PC-9 (cell line): ENCODE measurements at regions not wholly inside any gene's neighbourhood (a gene's known extent, or its start where the extent isn't known, plus 50 kb on each side); places are given as distances from the start of the nearest gene placed in this dataset.

Source experiments
- BruUV-seq: library from RNA; stranded (reverse); fragments of 400-500 nt; replicated peaks from 2 replicates; lab custom pipeline; 2021; lab: Mats Ljungman, UMichigan
- CTCF ChIA-PET: fragments of 300-600 bp; sonication (Branson Sonifier 250); formaldehyde crosslinking; loops from one replicate; lab custom pipeline; 2022; ENCODE audit warnings: antibody characterized with exemption; lab: Charles Lee
- POLR2A ChIA-PET: fragments of 300-600 bp; sonication (Branson Sonifier 250); formaldehyde crosslinking; loops from one replicate; lab custom pipeline; 2022; ENCODE audit warnings: antibody characterized with exemption; ENCODE audit not compliant: unreplicated experiment; lab: Charles Lee
- DNase-seq, 2 experiments: peaks; one replicate each; pipeline versions ENCODE4 v3.0.0 to v3.0.0-alpha.2; 2015 to 2022; ENCODE audit warnings: mixed read lengths in 1 of 2
- H2AFZ ChIP-seq: fragments of 200-600 bp; sonication (generic); 2 replicates; pipeline ENCODE4 v1.8.1; 2017; ENCODE audit warnings: antibody characterized with exemption
- H3F3A ChIP-seq: fragments of 200-600 bp; sonication (generic); 2 replicates; pipeline ENCODE4 v1.8.1; 2017; ENCODE audit warnings: antibody characterized with exemption, mild to moderate bottlenecking, low read depth; ENCODE audit not compliant: insufficient read depth
- H3K27ac ChIP-seq: fragments of 200-600 bp; sonication (generic); 2 replicates; pipeline ENCODE4 v1.6.1; 2016; ENCODE audit warnings: mixed run types
- H3K27me3 ChIP-seq: fragments of 200-600 bp; sonication (generic); 2 replicates; pipeline ENCODE4 v1.6.1; 2016; ENCODE audit warnings: low read depth, mixed run types; ENCODE audit not compliant: insufficient read depth
- H3K36me3 ChIP-seq: fragments of 200-600 bp; sonication (generic); 2 replicates; pipeline ENCODE4 v1.6.1; 2016; ENCODE audit warnings: low read depth, mixed run types
- H3K4me1 ChIP-seq: fragments of 200-600 bp; sonication (generic); replicated peaks from 2 replicates; pipeline ENCODE4 v1.6.1; 2016; ENCODE audit warnings: mixed run types; ENCODE audit not compliant: insufficient read depth
- H3K4me2 ChIP-seq: fragments of 200-600 bp; sonication (generic); 2 replicates; pipeline ENCODE4 v1.6.1; 2017; ENCODE audit warnings: mixed run types
- H3K4me3 ChIP-seq: fragments of 200-600 bp; sonication (generic); 2 replicates; pipeline ENCODE4 v1.6.1; 2016; ENCODE audit warnings: mixed run types
- H3K79me2 ChIP-seq: fragments of 200-600 bp; sonication (generic); 2 replicates; pipeline ENCODE4 v1.6.1; 2017; ENCODE audit warnings: low read depth, mixed run types
- H3K9me2 ChIP-seq: fragments of 200-600 bp; sonication (generic); 2 replicates; pipeline ENCODE4 v1.8.1; 2017; ENCODE audit warnings: mild to moderate bottlenecking; ENCODE audit not compliant: insufficient read depth
- H3K9me3 ChIP-seq: fragments of 200-600 bp; sonication (generic); 2 replicates; pipeline ENCODE4 v1.8.1; 2016; ENCODE audit warnings: low read depth; ENCODE audit not compliant: insufficient read depth
- H4K20me1 ChIP-seq: fragments of 200-600 bp; sonication (generic); 2 replicates; pipeline ENCODE4 v1.8.1; 2017; ENCODE audit not compliant: insufficient read depth
- EZH2 ChIP-seq: fragments of 200-600 bp; sonication (generic); IDR thresholded peaks from 2 replicates; pipeline ENCODE4 v1.8.0; 2017; ENCODE audit warnings: antibody characterized with exemption, low read depth
- intact Hi-C: fragments of 100-400 bp; cut with micrococcal nuclease; formaldehyde crosslinking; loops from one replicate; pipeline ENCODE4 v1.10.0; 2022; ENCODE audit not compliant: unreplicated experiment
- TF ChIP-seq, protein P1 (sequence below): fragments of 200-600 bp; sonication (generic); conservative IDR thresholded peaks from 2 replicates; pipeline ENCODE4 v1.6.1; 2017; ENCODE audit warnings: mixed run types, antibody characterized with exemption, mild to moderate bottlenecking, moderate library complexity

DNA sequence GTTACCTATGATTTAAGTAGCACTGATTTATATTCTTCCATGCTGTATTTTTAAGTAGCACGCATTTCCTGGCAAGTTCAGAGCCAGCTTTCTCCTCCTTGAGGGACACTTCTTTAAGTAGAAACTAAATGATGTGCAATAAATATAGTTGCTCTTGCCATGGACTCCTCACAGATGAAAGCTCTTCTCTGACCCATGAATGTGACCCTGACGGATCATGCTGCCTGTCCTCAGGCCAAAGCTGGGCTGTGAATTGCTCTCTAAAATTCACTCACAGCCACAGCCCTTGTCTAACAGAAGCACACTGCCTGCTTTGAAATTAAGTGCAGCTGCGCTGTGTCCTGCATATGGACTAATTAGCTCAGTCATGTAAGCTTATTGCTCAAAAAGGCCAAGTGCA, 438.8 kb downstream of the PMP22 start:
- Histone ChIP-seq H3K27ac (no peak overlapping the region), H3K27me3 (no peaks in the 10 kb centered on the region), H3K9me2 (no peaks in the 10 kb centered on the region), H3K4me1 (no peaks in the 10 kb centered on the region), H3K9me3 (no peaks in the 10 kb centered on the region), H4K20me1 (no peaks in the 10 kb centered on the region), H3F3A (no peaks in the 10 kb centered on the region), H3K4me3 (no peak overlapping the region), H2AFZ (no peak overlapping the region), H3K79me2 (no peaks in the 10 kb centered on the region), H3K4me2 (no peak overlapping the region), H3K36me3 (no peaks in the 10 kb centered on the region)
- intact Hi-C loops, result no loop called here
- no peak for DNase-seq
- ChIA-PET CTCF (no interaction called here), POLR2A (no interaction called here)
- BruUV-seq, result no TSS peak
- no peak for TF ChIP-seq EZH2
- TF ChIP-seq, protein P1, sequence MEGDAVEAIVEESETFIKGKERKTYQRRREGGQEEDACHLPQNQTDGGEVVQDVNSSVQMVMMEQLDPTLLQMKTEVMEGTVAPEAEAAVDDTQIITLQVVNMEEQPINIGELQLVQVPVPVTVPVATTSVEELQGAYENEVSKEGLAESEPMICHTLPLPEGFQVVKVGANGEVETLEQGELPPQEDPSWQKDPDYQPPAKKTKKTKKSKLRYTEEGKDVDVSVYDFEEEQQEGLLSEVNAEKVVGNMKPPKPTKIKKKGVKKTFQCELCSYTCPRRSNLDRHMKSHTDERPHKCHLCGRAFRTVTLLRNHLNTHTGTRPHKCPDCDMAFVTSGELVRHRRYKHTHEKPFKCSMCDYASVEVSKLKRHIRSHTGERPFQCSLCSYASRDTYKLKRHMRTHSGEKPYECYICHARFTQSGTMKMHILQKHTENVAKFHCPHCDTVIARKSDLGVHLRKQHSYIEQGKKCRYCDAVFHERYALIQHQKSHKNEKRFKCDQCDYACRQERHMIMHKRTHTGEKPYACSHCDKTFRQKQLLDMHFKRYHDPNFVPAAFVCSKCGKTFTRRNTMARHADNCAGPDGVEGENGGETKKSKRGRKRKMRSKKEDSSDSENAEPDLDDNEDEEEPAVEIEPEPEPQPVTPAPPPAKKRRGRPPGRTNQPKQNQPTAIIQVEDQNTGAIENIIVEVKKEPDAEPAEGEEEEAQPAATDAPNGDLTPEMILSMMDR, result no peak

DNA sequence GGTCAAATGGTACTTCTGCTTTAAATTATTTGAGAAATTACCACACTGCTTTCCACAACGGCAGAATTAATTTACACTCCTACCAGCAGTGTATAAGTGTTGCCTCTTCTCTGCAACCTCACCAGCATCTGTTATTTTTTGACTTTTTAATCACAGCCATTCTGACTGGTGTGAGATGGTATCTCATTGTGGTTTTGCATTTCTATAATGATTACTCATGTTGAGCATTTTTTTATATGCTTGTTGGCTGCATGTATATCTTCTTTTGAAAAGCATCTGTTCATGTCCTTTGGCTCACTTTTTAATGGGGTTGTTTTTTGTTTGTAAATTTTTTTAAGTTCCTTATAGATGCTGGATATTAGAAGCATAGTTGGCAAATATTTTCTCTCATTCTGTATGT, 446.7 kb downstream of the PMP22 start:
- no peak for TF ChIP-seq EZH2
- TF ChIP-seq, protein P1, result no peak
- no peak for DNase-seq
- Histone ChIP-seq H3K4me2 (no peak overlapping the region), H3K9me2 (no peaks in the 10 kb centered on the region), H3K27ac (no peak overlapping the region), H3K9me3 (no peaks in the 10 kb centered on the region), H3F3A (no peaks in the 10 kb centered on the region), H3K4me1 (no peaks in the 10 kb centered on the region), H2AFZ (no peak overlapping the region), H4K20me1 (no peaks in the 10 kb centered on the region), H3K79me2 (no peaks in the 10 kb centered on the region), H3K36me3 (no peaks in the 10 kb centered on the region), H3K27me3 (no peaks in the 10 kb centered on the region), H3K4me3 (no peak overlapping the region)
- intact Hi-C loops, result no loop called here
- ChIA-PET POLR2A (no interaction called here), CTCF (no interaction called here)
- BruUV-seq, result no TSS peak

DNA sequence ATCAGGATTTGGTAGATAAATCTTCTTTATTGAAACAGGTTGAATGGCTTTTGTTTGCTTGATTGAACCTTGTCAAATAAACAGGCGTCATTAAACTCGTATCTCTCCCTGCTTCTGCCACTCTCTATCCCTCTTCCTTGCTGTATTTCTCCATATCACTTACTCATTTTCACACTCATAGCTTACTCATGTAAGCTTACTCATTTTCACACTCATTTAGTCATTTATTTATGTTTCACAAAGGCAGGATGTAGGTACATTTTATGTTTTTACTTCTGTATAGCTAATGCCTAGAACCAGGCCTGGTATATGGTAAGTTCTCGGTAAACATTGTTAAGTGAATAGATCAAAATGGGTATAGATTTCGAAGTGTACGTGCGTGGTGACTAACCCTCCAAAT, 450.0 kb downstream of the PMP22 start:
- H3K4me2 ChIP-seq, result no peak overlapping the region
- no peaks in the 10 kb centered on the region for H3F3A ChIP-seq
- intact Hi-C loops, result no loop called here
- BruUV-seq, result no TSS peak
- H3K79me2 ChIP-seq, result no peaks in the 10 kb centered on the region
- no peaks in the 10 kb centered on the region for H3K9me2 ChIP-seq
- no peaks in the 10 kb centered on the region for H3K36me3 ChIP-seq
- H3K27ac ChIP-seq, result no peak overlapping the region
- no peaks in the 10 kb centered on the region for H3K9me3 ChIP-seq
- ChIA-PET POLR2A (no interaction called here), CTCF (no interaction called here)
- H3K4me1 ChIP-seq, result no peaks in the 10 kb centered on the region
- H3K27me3 ChIP-seq, result no peaks in the 10 kb centered on the region
- no peak overlapping the region for H2AFZ ChIP-seq
- no peaks in the 10 kb centered on the region for H4K20me1 ChIP-seq
- DNase-seq, result no peak
- no peak for TF ChIP-seq EZH2
- TF ChIP-seq, protein P1, result no peak
- no peak overlapping the region for H3K4me3 ChIP-seq
